ENCODE measurements at regions not wholly inside any gene's neighbourhood (a gene's known extent, or its start where the extent isn't known, plus 50 kb on each side); places are given as distances from the start of the nearest gene placed in this dataset.

GRCh38 chr5:155522540-155522939 lies 509.0 kb downstream of the KIF4B start:
- TF ChIP-seq POLR2A (IDR thresholded peaks at IDR 0.05; ENCODE audit: low read depth, low read length) (no peak), POLR2AphosphoS5 (IDR thresholded peaks at IDR 0.05; ENCODE audit: low read depth, low read length) (no peak), TAF1 (IDR thresholded peaks at IDR 0.05; ENCODE audit: borderline replicate concordance, low read depth, low read length) (no peak)

Measured in GM12892 (cell line).